ENCODE measurements at regions not wholly inside any gene's neighbourhood (a gene's known extent, or its start where the extent isn't known, plus 50 kb on each side); places are given as distances from the start of the nearest gene placed in this dataset.

DNA sequence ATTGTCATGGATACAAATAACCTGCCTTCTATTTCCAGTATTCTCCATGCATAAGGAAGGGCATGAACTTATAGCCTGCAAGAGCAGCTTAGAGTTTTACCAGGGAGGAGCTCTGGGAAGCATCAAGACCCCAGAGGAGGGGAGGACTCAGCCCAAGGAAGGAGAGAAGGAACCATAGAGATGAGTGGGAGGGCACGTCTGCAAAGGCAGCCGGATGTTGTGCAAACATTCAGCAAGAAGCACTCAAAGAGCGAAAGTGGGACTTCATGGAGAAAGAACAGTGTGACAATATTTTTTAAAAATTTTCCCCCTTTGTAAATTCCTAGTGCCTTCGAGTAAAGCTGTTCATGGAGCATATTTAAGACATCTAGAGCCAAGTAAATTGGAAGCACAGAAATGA lies 270.1 kb upstream of the PTGER4 start:
- no peaks in the 10 kb centered on the region; a peak in 1 of 7 replicates for H3K36me3 Mint-ChIP-seq (ENCODE audit: insufficient read depth in 1 of 3, low read depth in 3 of 3)
- Histone ChIP-seq H3K18ac (ENCODE audit: insufficient read length, low read depth, low read length) (no peak overlapping the region), H4K8ac (replicated peaks; ENCODE audit: insufficient read length, low read depth, low read length) (no peak overlapping the region), H3T11ph (ENCODE audit: low read length) (no peak overlapping the region), H2BK15ac (ENCODE audit: low read depth, low read length) (no peak overlapping the region), H3K79me2 (ENCODE audit: insufficient read depth, low read length) (no peaks in the 10 kb centered on the region), H3K56ac (ENCODE audit: insufficient read length, low read depth, low read length) (no peak overlapping the region), H2BK120ac (ENCODE audit: low read depth, low read length, poor library complexity, severe bottlenecking) (no peak overlapping the region), H3K27me3 (ENCODE audit: insufficient read depth, low read length) (no peaks in the 10 kb centered on the region), H3K27ac (ENCODE audit: insufficient read length, low read depth, low read length) (no peak overlapping the region), H3K9me3 (ENCODE audit: control insufficient read depth, low read depth, low read length) (no peaks in the 10 kb centered on the region), H3K4ac (ENCODE audit: low read depth, low read length) (no peak overlapping the region), H4K20me1 (ENCODE audit: control insufficient read depth, insufficient read depth, insufficient read length) (no peaks in the 10 kb centered on the region), H2AK5ac (ENCODE audit: insufficient read length, low read length) (no peak overlapping the region), H3K23ac (ENCODE audit: insufficient read length, low read depth, low read length) (no peak overlapping the region), H2BK12ac (ENCODE audit: insufficient read length, low read depth, low read length) (no peak overlapping the region), H3K9ac (ENCODE audit: extremely low read depth, insufficient read length, low read length) (no peak overlapping the region), H2AFZ (ENCODE audit: low read length) (no peak overlapping the region), H3K79me1 (ENCODE audit: insufficient read depth, low read depth, low read length, poor library complexity, severe bottlenecking) (no peaks in the 10 kb centered on the region), H2BK20ac (ENCODE audit: low read depth, low read length, poor library complexity, severe bottlenecking) (no peak overlapping the region), H2BK5ac (ENCODE audit: insufficient read length, low read length) (no peak overlapping the region), H3K4me1 (ENCODE audit: insufficient read depth, low read length) (no peaks in the 10 kb centered on the region; the same call in 1 of the 2 replicates), H4K91ac (ENCODE audit: insufficient read length, low read depth, low read length) (no peak overlapping the region), H3K4me2 (ENCODE audit: insufficient read depth, insufficient read length, low read length) (no peak overlapping the region), H3K14ac (ENCODE audit: insufficient read depth, low read length) (no peak overlapping the region), H3K23me2 (ENCODE audit: insufficient read length, low read depth, low read length, poor library complexity, severe bottlenecking) (no peaks in the 10 kb centered on the region), H4K5ac (ENCODE audit: insufficient read length, low read depth, low read length) (no peak overlapping the region)
- no peak overlapping the region for H3K4me3 Mint-ChIP-seq
- no peak for TF ChIP-seq CTCF (conservative IDR thresholded peaks at IDR 0.05)
- H3K27me3 Mint-ChIP-seq (ENCODE audit: low read depth) = no peaks in the 10 kb centered on the region
- DNase-seq = no peak
- H3K27ac Mint-ChIP-seq = no peak overlapping the region
- H3K4me1 Mint-ChIP-seq = peaks cover 0 to 5% of the 10 kb centered on the region in 2 experiments; a peak in 1 of 4 replicates
- no CpG with 5 or more reads among the region's 4 CpGs for WGBS (ENCODE audit: extremely low coverage, insufficient read length, low lambda C conversion rate)
- H3K9me3 Mint-ChIP-seq = no peaks in the 10 kb centered on the region

Data from H9 (cell line).